Eye (tissue), 1 donor: ENCODE measurements at regions not wholly inside any gene's neighbourhood (a gene's known extent, or its start where the extent isn't known, plus 50 kb on each side); places are given as distances from the start of the nearest gene placed in this dataset.
"Not testable (repeated sequence)": the region's sequence is repeated elsewhere in the genome, so short reads cannot be mapped to it uniquely, and the experiment has no call there.

ENCODE experiments used
- DNase-seq: peaks from one replicate; pipeline ENCODE4 v3.0.0-alpha.2; 2015

- no peak for DNase-seq
These were observed 402.0 kb upstream of the KLF6 start for GRCh38 chr10:4186849-4187540.

GRCh38 chr10:4183761-4184261, 398.8 kb upstream of the KLF6 start:
- peak; percentile 69 for DNase-seq

- no peak for DNase-seq
These were observed 396.6 kb upstream of the KLF6 start for GRCh38 chr10:4181621-4182049.

- no peak for DNase-seq
These were observed 396.1 kb upstream of the KLF6 start for GRCh38 chr10:4181081-4181480.

- no peak for DNase-seq
These were observed 392.8 kb upstream of the KLF6 start for GRCh38 chr10:4177791-4178190.

- no peak for DNase-seq
These were observed 391.7 kb upstream of the KLF6 start for GRCh38 chr10:4176500-4177281.

- no peak for DNase-seq
These were observed 389.2 kb upstream of the KLF6 start for GRCh38 chr10:4174197-4174596.

GRCh38 chr10:4170633-4171314, 385.8 kb upstream of the KLF6 start:
- no peak for DNase-seq

GRCh38 chr10:4170181-4170580, 385.2 kb upstream of the KLF6 start:
- no peak for DNase-seq

- no peak for DNase-seq
These were observed 384.4 kb upstream of the KLF6 start for GRCh38 chr10:4169448-4169847.

- no peak for DNase-seq
These were observed 382.2 kb upstream of the KLF6 start for GRCh38 chr10:4167216-4167615.

GRCh38 chr10:4162571-4163286, 377.7 kb upstream of the KLF6 start:
- no peak for DNase-seq

- no peak for DNase-seq
These were observed 374.2 kb upstream of the KLF6 start for GRCh38 chr10:4159173-4159572.

- DNase-seq: no peak
These were observed 369.2 kb upstream of the KLF6 start for GRCh38 chr10:4154191-4154715.

GRCh38 chr10:4151466-4151865, 366.5 kb upstream of the KLF6 start:
- DNase-seq: no peak

GRCh38 chr10:4150676-4151075, 365.7 kb upstream of the KLF6 start:
- DNase-seq: no peak

- DNase-seq: not testable (repeated sequence)
These were observed 364.5 kb upstream of the KLF6 start for GRCh38 chr10:4149460-4149859.

GRCh38 chr10:4147245-4147644, 362.2 kb upstream of the KLF6 start:
- DNase-seq: no peak

- no peak for DNase-seq
These were observed 359.8 kb upstream of the KLF6 start for GRCh38 chr10:4144817-4145216.

GRCh38 chr10:4141471-4141870, 356.5 kb upstream of the KLF6 start:
- no peak for DNase-seq

GRCh38 chr10:4138146-4138721, 353.2 kb upstream of the KLF6 start:
- no peak for DNase-seq

- DNase-seq: no peak
These were observed 352.3 kb upstream of the KLF6 start for GRCh38 chr10:4137299-4137698.
